D721Med (cell line): ENCODE measurements at regions not wholly inside any gene's neighbourhood (a gene's known extent, or its start where the extent isn't known, plus 50 kb on each side); places are given as distances from the start of the nearest gene placed in this dataset.

Source experiments
- DNase-seq: peaks from one replicate; pipeline ENCODE4 v3.0.0; 2011; ENCODE audit warnings: low spot score; ENCODE audit not compliant: insufficient read length
- FAIRE-seq: peaks from 2 replicates; lab custom pipeline; 2011; peaks lifted over from hg19 to GRCh38; lab: Jason Lieb, UNC
- TF ChIP-seq, protein P1 (sequence below): IDR thresholded peaks from 2 replicates; pipeline ENCODE4 v1.5.1; 2012; ENCODE audit warnings: mild to moderate bottlenecking, control low read depth; ENCODE audit not compliant: insufficient read depth; ENCODE audit errors: missing control alignments

DNA sequence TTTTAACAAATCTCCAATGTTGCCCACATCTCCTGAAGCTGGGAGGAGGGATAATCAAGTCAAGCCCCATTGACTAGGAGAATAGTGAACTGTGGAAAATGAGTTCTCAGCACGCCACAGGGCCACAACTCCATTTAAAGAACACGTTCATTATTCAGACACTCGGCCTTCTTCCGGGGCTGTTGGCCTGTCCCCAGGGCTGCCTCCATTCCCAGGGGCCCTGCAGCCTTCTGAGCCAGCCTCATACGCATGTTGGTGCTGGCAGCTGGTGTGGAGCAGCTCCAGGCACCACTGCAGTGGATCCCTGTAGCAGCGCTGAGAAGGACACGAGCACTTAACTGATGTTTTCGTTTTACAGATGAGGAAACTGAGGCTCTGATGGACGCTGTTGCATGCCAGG is 87.5 kb upstream of the RCN1 start:
- DNase-seq: no peak
- TF ChIP-seq, protein P1, sequence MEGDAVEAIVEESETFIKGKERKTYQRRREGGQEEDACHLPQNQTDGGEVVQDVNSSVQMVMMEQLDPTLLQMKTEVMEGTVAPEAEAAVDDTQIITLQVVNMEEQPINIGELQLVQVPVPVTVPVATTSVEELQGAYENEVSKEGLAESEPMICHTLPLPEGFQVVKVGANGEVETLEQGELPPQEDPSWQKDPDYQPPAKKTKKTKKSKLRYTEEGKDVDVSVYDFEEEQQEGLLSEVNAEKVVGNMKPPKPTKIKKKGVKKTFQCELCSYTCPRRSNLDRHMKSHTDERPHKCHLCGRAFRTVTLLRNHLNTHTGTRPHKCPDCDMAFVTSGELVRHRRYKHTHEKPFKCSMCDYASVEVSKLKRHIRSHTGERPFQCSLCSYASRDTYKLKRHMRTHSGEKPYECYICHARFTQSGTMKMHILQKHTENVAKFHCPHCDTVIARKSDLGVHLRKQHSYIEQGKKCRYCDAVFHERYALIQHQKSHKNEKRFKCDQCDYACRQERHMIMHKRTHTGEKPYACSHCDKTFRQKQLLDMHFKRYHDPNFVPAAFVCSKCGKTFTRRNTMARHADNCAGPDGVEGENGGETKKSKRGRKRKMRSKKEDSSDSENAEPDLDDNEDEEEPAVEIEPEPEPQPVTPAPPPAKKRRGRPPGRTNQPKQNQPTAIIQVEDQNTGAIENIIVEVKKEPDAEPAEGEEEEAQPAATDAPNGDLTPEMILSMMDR: no peak
- FAIRE-seq: no peak

DNA sequence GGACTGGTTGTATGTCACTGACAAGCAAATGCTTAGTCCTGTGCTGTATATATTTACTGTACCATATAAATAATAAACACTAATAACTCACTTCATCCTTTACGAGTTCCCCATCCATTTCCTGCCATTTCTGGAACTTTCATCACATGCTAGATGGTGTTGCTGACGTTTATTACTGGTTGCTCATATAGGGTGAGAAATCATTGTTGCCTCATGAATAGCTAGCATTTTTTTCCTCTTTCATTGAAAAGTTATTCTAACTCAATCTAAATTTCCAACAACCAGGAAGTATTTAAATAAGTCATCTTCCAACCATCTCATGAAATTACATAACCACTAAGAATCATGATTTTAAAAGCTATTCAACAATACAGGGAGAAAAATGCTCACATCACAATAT is 88.6 kb upstream of the RCN1 start:
- no peak for DNase-seq
- TF ChIP-seq, protein P1: no peak
- FAIRE-seq: peak; percentile 6

DNA sequence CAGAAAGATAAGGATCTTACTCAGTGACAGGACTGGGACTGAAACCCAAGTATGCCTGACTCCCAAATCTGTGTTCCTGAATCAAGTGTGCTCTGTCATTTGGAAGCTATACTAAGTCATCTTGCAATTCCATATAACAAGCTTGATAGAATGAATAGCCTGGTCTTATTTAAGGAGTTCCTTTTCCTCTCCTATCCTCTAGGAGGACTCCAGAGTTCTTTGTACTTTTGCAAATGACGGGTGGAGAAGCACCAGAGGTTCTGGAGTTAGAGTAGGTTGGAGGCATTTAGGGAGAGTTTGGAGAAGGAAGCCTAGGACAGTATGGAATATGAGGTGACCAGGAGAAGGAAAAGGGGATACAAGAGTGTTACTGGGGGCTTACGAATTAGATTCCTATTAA is 92.9 kb upstream of the RCN1 start:
- DNase-seq: no peak
- TF ChIP-seq, protein P1: no peak
- no peak for FAIRE-seq

DNA sequence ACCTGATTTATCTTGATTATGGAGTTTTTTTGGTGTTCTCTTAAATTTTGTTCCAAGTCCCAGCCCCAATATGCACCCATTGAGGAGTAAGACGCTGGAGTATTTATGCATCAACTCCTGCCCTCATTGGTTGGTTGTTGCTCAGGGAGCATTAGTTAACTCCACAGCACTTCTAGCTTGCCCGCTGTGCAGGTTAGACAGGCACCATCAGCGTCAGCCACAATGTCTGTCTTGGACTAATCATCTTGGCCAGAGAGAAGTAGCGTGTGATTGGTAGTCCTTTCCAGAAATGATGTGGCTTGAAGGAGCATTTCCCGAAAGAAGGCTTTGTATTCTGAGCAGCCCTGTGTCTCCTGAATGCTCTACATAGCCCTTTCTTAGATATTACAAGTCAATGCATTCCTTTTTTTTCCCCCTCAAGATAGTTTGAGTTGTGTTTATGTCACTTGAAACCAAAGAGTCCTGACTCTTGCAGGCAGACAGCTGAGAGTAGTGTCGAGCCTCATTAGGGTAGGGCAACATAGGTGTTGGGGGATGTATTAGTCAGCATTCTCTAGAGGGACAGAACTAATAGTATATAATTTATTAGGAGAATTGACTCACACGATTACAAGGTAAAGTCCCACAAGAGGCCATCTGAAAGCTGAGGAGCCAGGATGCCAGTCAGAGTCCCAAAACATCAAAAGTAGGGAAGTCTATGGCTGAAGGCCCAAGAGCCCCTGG is 94.6 kb upstream of the RCN1 start:
- no peak for FAIRE-seq
- TF ChIP-seq, protein P1: no peak
- DNase-seq: no peak

DNA sequence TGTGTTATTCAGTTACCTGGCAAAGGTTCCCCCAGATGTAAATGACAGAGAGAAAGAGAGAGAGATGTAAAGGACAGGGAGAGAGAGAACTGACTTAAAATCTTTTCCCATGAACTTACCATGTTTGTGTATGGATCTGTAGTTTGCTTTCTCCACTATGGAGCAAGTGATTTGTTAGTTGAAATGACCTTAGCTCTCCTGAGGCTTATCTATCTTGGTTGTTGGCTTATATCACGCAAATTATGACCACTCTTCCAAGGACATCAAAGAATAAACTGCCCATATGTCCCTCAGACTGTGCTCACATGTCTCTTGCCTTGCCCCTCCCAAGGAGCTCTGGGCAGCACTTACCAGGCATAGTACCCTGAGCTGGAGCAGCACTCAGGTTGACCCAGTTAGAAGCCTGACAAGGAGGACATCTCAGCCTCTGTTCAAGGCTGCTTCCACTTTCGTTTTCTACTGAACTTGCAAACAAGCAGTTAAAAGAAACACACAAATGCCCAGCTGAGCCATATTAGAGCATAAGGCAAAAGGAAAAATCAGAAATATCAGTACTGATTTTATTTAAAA is 95.3 kb upstream of the RCN1 start:
- DNase-seq: no peak
- no peak for FAIRE-seq
- TF ChIP-seq, protein P1: no peak

DNA sequence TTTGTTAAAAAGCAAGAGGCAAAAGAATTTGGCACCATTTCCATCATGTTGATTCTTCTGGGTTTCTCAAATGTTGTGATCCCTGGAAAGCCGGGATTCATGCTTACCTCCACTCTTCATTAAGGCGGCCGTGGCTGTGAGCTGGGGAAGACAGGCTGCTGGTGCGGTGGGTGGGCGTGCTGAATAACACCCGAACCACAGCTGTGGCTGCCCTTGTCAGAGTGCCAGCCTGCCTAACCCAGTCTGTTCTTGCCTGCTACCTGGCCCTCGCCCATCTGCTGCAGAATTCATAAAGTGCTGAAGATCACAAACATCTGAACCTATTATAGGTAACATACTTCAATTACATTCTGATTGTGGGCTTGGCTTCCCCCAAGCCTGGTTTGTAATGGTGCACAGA is 95.8 kb upstream of the RCN1 start:
- no peak for DNase-seq
- TF ChIP-seq, protein P1: no peak
- no peak for FAIRE-seq
